Activated CD4-positive, CD25-positive, alpha-beta regulatory T cell treated with anti-CD3 and anti-CD28 coated beads, Interleukin-2, amount 50 U/mL, for 72 hours (primary cell): ENCODE measurements at regions not wholly inside any gene's neighbourhood (a gene's known extent, or its start where the extent isn't known, plus 50 kb on each side); places are given as distances from the start of the nearest gene placed in this dataset.

Experiments used
- DNase-seq: peaks from one replicate; pipeline ENCODE4 v3.0.0; 2021

DNA sequence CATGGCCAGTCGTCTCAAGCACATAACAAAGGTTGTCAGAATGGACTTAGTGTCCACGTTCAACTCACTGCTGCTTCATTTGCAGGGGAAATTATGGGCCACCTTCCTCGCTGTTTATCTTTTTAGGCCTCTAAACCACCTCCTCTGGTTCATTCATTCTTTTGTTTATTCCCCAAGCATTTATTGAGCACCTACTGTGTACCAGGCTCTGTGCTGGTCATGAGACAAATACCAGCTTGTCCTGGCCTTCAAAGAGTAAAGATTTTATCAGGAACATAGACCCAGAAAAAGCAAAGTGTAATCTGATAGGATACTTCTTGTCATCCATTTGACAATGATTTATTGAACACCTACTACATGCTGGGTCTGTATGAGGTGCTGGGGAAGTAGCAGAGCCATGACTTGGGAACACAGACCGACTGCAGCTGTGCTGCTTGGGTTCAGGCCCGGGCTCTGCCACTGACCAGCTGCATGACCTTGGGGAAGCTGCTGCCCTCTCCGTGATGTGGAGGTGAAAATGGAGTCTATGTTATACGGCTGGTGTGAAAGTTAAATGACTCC is 63.4 kb upstream of the SLC6A6 start:
- no peak for DNase-seq

DNA sequence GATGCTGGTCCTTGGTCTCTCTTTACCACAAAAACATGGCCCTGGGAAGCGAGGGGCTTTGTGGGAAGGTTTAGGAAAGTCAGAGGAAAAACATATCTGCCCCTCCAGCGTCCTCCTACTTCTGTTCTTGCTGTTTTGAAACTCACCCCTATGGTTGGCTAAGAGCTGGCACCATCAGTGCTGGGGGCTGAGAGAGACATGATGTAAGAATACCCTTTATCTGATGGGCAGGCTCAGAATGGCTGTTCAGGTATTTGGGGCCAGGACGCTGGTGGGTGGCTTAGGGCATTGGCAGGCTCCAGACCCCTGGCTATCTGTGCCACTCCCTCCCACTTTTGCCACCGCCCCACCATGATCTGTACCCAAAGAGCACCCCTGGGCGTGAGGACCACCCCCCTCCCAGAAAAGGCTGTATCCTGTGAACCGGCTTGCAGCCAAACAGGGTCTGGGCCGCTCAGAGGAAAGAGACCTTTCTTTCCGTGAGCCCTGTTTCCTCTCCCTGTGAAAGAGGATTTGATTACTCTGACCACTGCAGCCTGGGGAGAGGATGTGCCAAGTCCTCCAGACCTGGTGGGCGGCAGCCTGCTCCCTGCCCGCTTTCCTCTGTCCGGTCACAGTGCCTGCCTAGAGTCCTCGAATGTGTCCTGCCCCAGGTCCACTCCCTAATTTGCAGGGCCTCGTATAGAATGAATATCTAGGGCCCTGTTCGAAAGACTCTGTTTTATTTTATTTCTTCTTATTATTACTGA is 61.3 kb upstream of the SLC6A6 start:
- DNase-seq, result no peak

DNA sequence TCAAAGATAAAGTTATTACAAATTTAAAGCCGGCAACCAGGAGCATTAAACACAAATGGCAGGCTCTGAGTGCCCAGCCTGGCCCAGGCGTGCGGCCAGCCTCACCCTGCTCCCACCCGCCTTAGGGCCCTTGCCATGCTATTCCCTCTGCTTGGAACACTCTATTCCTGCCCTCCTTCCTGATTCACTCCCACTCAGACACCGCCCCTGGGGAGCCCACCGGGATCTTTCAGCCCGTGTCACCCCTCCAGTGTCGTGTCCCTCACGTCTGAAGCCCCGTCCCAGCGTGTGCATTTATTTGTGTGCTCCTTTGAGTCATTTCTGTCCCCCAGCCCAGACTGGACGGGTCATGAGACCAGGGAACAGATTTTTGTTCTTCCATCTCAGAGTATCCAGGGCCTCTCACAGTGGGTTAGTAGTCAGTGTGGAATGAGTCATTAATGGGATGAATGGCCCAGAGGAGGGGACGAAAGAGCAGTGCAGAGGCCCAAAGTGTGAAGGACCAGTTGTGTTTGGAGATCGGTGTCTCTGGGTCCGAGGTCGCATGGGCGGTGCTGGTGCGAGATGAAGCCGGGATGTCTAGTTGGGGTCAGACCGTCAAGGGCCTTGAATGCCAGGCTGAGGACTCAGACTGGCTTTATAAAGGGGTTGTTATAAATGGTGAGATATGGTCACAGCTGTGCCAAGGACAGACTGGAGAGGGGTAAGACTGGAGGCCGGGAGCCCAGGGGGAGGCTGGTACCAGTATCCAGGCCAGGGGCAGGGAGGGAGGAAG is 58.9 kb upstream of the SLC6A6 start:
- no peak for DNase-seq

DNA sequence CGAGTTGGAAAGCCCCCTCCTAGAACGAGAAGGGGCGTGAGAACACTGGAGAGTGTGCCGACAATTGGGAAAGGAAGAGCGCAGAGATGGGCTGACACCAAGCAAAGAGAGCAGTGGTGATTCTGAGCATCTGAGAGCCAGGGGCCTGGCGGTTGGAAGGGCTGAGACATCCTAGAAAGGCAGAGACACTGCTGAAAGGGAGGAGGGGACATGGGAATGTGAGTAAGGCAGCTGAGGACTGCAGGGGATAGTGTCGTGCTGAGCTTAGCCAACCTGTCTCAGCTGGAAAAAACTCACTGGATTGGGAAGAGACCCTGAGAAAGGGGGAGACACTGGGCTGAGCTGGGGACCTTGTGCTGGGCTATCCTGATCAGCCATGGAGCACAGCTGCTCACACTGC is 58.1 kb upstream of the SLC6A6 start:
- DNase-seq, result no peak

DNA sequence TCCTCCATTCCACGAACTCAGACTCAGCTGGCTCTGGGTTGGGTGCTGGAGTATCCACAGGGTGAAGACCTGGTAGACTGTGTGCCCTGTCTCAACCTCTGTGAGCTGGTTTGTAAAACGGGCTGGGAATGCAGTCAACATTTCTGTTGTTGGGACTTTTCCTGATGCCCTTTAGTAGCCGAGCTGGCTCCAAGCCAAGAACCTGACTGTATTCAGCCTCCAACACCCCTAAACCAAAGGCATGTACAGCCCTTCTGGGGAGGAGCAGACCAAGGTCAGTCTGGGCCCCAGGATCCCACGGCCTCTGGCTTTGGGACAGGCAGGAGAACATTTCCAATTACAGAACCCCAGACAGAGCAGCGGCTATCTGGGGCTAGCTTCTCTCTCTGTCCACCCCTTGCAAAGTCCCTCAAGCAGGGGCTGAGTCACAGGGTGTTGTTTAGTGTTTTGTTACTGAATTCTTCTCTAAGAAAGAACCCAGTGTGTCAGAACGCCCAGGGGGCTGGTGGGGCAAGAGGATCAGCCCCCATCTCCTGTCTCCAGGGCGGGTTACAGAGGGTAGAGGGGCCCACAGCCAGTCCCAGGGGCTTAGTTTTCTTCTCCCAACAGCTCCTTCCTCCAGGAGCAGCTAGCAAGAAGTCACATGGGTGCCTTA is 56.8 kb upstream of the SLC6A6 start:
- DNase-seq, result no peak

DNA sequence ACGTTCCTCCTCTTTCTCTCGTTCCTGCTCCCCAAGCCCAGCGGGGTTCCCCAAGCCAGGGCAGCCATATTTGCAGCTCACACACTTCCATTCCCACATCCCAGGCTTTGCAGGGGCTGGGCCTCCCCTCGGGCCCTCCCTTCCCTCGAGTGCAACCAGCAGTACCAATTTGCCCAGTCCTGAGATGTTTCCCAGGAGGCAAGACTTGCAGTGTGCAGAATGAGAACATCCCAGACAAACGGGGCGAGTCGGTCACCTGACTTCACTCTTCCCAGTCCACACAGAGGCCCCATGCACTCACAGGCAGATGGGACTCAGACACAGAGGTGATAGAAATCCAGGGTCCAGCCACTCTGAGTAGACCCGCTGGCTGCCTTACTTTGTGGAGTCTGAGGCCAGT is 56.2 kb upstream of the SLC6A6 start:
- no peak for DNase-seq

DNA sequence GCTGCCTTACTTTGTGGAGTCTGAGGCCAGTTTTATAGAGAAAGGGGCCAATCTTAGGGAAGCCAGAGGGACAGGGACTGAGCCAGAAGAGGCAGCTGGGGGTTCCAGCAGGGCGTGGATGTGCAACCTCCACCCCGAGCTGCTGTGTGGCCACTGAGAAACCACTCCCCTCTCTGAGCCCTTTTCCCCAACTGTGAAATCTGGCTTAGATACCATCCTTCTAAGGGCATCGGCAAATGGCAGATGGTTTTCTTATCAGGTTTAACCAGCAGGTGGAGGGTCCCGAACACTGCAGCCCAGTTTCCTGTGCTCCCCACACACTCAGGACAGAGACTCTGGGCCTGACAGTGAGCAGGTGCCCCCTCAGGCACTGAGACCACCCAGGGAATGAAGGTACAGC is 55.8 kb upstream of the SLC6A6 start:
- DNase-seq, result no peak

DNA sequence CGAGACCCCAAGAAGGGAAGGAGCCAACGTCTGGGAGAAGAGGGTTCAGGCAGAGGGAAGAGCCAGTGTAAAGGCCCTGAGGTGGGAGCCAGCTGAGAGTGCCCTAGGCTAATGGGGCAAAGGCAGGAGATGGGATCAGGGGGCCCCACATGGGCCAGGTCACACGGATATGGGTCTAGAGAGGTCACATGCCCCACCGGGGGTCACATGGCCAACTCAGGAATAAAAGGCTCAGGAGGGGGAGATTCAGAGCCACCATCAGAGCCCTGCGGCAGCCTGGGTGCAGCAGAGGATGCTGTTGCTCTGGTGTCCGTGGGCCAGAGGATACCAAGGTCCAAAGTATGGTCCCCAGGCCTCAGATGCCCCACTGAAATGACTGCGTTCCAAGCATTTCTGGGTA is 55.3 kb upstream of the SLC6A6 start:
- DNase-seq, result no peak

DNA sequence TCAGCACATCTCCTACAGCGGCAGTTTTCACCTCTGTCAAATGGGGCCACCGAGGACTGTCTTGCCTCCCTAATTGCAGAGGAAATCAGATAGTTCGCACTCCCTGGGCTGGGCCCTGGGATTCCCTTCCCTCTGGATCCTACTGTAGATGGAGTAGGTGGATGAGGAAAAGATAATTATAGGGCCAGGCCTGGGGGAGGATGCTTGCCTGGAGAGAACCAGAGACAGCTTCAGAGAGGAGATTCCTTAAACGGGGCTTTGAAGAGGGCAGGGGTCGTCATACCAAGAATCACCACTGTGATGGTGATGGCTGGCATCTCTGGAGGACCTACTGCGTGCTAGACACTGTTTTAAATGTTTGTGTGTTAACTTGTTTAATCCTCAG is 50.8 kb upstream of the SLC6A6 start:
- DNase-seq, result no peak

DNA sequence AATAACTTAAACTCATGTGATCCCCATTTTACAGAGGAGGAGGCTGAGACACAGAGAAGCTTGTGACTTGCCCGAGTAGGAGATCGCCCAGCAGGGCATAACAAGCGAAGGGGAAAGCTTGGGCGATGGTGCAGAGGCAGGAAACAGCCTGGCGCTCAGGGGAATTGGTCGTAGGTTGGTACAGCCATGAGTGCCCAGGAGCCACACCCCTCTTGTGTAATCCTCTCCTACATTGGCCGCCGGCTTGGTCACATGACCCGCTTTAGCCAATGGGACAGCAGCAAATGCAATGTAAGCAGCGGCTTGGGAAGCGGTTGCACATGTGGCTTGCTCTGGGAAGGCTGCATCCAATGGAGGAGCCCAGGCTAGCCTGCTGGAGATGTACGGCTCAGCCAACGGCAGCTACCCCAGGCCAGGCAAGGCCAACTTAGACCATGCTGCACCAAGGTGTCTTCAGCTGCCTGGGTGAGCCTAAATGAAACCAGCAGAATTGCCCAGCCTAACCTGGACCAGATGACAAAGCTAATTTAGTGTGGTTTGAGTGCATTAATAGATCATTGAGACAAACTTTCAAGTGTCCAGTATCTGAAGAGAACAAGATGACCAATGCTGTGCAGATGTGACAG is 50.3 kb upstream of the SLC6A6 start:
- DNase-seq, result peak; percentile 54
